ENCODE measurements at regions not wholly inside any gene's neighbourhood (a gene's known extent, or its start where the extent isn't known, plus 50 kb on each side); places are given as distances from the start of the nearest gene placed in this dataset.

DNA sequence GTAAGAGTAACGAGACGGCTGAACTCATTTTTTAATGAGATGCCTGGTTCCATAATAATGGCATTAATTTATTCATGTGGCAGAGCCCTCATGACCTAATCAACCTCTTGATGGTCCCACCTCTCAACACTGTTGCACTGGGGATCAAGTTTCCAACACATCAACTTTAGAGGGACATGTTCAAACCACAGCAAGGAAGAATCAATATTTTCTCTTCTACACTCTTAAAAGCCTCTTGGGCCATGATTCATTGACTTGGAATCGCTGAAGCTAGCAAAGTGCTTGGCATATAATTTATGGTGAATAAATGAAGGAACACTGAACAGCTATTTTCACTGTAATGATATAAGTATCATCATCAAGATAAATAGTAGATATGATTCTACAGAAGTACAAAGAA lies 333.0 kb downstream of the TNS1 start:
- DNase-seq (ENCODE audit: low read depth) = no peak
- Histone ChIP-seq H3K36me3 (ENCODE audit: control insufficient read depth, insufficient read depth, low read length) (no peaks in the 10 kb centered on the region), H3K4me3 (ENCODE audit: low read depth, low read length) (no peak overlapping the region), H3K27me3 (ENCODE audit: control insufficient read depth, insufficient read depth, low read length) (no peaks in the 10 kb centered on the region)
- TF ChIP-seq, protein P1, sequence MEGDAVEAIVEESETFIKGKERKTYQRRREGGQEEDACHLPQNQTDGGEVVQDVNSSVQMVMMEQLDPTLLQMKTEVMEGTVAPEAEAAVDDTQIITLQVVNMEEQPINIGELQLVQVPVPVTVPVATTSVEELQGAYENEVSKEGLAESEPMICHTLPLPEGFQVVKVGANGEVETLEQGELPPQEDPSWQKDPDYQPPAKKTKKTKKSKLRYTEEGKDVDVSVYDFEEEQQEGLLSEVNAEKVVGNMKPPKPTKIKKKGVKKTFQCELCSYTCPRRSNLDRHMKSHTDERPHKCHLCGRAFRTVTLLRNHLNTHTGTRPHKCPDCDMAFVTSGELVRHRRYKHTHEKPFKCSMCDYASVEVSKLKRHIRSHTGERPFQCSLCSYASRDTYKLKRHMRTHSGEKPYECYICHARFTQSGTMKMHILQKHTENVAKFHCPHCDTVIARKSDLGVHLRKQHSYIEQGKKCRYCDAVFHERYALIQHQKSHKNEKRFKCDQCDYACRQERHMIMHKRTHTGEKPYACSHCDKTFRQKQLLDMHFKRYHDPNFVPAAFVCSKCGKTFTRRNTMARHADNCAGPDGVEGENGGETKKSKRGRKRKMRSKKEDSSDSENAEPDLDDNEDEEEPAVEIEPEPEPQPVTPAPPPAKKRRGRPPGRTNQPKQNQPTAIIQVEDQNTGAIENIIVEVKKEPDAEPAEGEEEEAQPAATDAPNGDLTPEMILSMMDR (IDR thresholded peaks at IDR 0.05; ENCODE audit: insufficient read depth, low read length, poor library complexity, severe bottlenecking) = no peak

DNA sequence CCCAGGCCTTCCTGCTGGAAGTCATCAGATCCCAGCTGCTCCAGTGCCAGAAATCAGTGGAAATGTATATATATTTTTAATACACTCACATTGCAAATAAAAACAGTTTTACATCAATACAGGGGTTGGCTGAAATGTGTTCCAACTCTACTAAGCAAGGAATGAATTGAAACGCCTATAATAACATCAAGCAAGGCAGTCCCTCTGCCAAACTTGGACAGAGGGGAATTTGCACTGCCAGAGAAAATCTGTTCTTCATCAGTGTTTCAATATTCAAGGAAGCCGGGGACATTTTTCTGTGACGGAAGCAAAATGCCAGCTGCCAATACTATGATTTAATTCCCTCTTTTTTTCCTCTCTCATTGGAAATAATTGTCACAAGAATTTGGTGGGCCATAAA lies 335.3 kb downstream of the TNS1 start:
- no peak overlapping the region for H3K4me3 ChIP-seq (ENCODE audit: low read depth, low read length)
- DNase-seq (ENCODE audit: low read depth) = no peak
- H3K27me3 ChIP-seq (ENCODE audit: control insufficient read depth, insufficient read depth, low read length) = no peaks in the 10 kb centered on the region
- no peaks in the 10 kb centered on the region for H3K36me3 ChIP-seq (ENCODE audit: control insufficient read depth, insufficient read depth, low read length)
- TF ChIP-seq, protein P1 (IDR thresholded peaks at IDR 0.05; ENCODE audit: insufficient read depth, low read length, poor library complexity, severe bottlenecking) = no peak

DNA sequence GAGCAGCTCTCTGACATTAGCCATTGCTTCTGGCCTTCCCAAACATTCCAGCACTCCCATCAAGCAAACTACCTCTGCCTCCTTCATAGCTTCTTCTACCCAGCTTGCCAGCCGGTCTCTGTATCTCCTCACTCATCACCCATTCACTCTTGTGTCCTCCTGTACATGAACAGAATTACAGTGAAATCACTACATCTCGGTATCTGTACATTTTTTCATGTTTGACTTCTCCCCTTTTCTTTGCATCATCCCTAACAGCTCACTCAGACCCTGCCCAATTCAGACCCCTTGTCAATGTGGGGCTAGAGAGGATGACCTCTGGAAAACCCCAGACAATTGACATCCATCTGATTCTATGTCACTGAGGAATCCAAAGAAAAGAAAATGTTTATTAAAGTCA lies 335.8 kb downstream of the TNS1 start:
- TF ChIP-seq, protein P1 (IDR thresholded peaks at IDR 0.05; ENCODE audit: insufficient read depth, low read length, poor library complexity, severe bottlenecking) = no peak
- no peaks in the 10 kb centered on the region for H3K27me3 ChIP-seq (ENCODE audit: control insufficient read depth, insufficient read depth, low read length)
- no peaks in the 10 kb centered on the region for H3K36me3 ChIP-seq (ENCODE audit: control insufficient read depth, insufficient read depth, low read length)
- no peak for DNase-seq (ENCODE audit: low read depth)
- H3K4me3 ChIP-seq (ENCODE audit: low read depth, low read length) = no peak overlapping the region

DNA sequence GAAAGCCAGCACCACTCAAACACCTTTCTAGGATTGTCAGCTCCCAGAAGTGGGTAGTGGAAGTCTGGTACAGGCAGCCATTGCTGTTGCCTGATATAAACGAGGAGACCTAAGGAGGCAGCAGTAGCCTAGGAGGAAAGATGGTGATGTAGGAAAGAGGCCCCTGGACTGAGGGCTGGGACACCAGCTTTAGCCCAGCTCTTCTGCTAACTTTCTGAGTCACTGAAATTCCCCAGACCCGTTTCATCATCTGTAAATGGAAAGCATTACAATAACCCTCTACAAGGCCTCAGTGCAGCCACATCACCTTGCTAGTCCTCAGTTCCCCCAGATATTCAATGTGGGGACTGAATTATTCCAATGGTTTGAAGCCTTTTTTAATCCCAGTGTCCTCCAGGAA lies 336.5 kb downstream of the TNS1 start:
- TF ChIP-seq, protein P1 (IDR thresholded peaks at IDR 0.05; ENCODE audit: insufficient read depth, low read length, poor library complexity, severe bottlenecking) = no peak
- Histone ChIP-seq H3K36me3 (ENCODE audit: control insufficient read depth, insufficient read depth, low read length) (no peaks in the 10 kb centered on the region), H3K27me3 (ENCODE audit: control insufficient read depth, insufficient read depth, low read length) (no peaks in the 10 kb centered on the region), H3K4me3 (ENCODE audit: low read depth, low read length) (no peak overlapping the region)
- no peak for DNase-seq (ENCODE audit: low read depth)

DNA sequence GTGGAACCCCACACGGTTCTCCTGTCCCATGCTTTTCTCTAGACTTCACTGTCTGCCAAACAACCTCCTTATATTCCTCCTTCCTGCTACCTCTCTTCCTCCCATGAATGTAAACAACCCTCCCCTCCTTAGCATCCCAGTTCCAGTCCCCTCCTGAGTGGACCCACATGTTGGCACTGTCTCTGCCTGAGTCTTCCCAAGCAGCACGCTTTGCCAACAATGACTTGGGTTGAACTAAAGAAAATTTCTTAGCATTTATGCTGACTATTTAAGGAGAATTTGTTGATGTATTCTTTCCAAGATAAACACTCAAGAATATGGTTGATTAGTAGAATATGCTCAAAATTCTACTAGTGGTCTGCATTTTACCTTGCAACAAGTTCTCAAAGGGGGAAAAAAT lies 338.0 kb downstream of the TNS1 start:
- Histone ChIP-seq H3K4me3 (ENCODE audit: low read depth, low read length) (no peak overlapping the region), H3K27me3 (ENCODE audit: control insufficient read depth, insufficient read depth, low read length) (no peaks in the 10 kb centered on the region), H3K36me3 (ENCODE audit: control insufficient read depth, insufficient read depth, low read length) (no peaks in the 10 kb centered on the region)
- DNase-seq (ENCODE audit: low read depth) = no peak
- TF ChIP-seq, protein P1 (IDR thresholded peaks at IDR 0.05; ENCODE audit: insufficient read depth, low read length, poor library complexity, severe bottlenecking) = no peak

DNA sequence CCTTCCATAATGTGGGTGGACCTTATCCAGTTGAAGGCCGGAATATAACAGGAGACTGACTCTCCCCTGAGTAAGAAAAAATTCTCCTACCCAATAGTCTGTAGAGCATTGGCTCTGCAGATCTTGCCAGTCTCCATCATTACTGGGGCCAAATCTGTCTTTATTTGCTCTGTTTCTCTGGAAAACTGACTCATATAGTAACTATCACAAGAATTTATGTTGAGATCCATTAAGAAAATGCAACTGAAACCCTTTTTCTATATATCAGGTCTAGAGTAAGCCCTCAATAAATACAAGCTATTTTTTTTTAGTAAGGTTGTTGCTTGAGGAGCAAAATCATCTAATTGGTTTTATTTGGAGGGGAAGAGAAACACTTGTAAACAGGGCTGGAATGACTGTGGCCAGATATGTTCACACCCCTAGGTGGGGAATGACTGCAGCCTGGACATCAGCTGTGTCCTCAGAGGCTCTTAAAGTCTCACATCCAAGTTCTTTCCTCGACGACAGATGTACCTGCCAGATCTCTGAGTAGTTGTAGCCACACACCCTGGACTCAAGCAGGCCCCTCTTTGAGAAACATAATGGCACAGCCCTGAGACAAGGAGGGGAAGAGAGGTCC lies 339.7 kb downstream of the TNS1 start:
- TF ChIP-seq, protein P1 (IDR thresholded peaks at IDR 0.05; ENCODE audit: insufficient read depth, low read length, poor library complexity, severe bottlenecking) = no peak
- peaks cover 7% of the 10 kb centered on the region for H3K27me3 ChIP-seq (ENCODE audit: control insufficient read depth, insufficient read depth, low read length)
- no peak overlapping the region for H3K4me3 ChIP-seq (ENCODE audit: low read depth, low read length)
- H3K36me3 ChIP-seq (ENCODE audit: control insufficient read depth, insufficient read depth, low read length) = no peaks in the 10 kb centered on the region
- DNase-seq (ENCODE audit: low read depth) = no peak
